HPDE6-E6E7 (cell line): ENCODE measurements at regions not wholly inside any gene's neighbourhood (a gene's known extent, or its start where the extent isn't known, plus 50 kb on each side); places are given as distances from the start of the nearest gene placed in this dataset.

Experiments used
- DNase-seq: peaks from one replicate; pipeline ENCODE4 v3.0.0; 2011; ENCODE audit warnings: missing footprints; ENCODE audit errors: extremely low spot score

DNA sequence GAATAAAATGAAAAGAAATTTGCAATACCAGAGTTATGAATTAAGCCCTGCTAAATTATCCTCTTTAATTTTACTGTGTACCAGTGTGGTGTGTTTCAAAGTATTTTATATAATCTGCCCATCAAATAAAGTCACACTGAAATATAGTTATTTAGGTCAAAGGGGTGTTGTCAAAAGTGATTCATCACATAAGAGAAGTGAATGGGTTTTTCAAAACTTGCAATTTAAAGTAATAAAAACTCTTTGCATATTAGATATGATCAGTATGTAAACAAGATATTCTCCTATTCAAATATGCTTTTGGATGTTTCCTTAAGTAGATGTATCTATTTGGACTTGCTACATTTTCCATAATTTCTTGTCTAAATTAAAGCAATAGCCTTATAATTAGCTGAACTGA lies 1183.0 kb upstream of the CDH18 start:
- DNase-seq, result no peak

DNA sequence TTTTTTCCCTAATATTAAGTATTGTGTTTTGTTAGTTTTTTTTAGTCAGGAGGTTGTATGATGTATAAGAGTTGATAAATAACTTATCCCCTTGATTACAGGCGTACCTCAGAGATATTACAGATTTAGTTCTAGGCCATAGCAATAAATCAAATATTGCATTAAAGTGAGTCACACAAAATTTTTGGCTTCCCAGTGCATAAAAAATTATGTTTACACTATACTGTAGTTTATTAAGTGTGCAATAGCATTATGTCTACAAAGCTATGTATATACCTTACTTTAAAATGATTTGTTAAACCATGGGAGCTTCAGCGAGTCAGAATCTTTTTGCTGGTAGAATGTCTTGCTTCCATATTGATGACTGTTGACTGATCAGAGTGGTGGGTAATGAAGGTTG lies 1180.6 kb upstream of the CDH18 start:
- DNase-seq, result no peak

DNA sequence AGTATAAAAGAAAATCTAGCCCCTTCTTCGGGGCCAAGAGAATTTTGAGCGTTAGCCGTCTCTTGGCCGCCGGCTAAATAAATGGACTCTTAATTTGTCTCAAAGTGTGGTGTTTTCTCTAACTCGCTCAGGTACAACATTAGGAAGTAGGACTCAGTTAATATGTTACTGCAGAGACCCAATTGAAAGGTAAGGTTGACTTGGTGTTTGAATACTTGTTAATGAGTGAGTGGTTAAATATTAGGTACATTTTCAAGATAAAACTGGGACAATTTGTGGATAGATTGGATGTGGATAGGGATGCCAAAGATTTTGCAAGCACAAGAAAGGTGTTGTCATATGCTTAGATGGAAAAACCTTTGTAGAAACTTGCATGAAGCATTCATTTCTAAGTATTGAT lies 1177.3 kb upstream of the CDH18 start:
- no peak for DNase-seq

DNA sequence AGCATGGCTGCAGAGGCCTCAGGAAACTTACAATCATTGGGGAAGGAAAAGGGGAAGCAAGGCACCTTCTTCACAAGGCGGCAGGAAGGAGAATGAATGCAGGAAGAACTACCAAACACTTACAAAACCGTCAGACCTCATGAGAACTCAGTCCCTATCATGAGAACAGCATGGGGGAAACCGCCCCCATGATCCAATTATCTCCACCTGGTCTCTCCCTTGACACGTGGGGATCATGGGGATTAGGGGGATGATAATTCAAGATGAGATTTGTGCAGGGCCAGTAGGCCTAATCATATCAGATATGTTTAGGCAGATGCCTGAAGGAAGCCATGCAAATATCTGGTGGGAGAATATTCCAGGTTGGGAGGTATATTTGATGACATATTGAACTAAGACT lies 1176.4 kb upstream of the CDH18 start:
- no peak for DNase-seq

DNA sequence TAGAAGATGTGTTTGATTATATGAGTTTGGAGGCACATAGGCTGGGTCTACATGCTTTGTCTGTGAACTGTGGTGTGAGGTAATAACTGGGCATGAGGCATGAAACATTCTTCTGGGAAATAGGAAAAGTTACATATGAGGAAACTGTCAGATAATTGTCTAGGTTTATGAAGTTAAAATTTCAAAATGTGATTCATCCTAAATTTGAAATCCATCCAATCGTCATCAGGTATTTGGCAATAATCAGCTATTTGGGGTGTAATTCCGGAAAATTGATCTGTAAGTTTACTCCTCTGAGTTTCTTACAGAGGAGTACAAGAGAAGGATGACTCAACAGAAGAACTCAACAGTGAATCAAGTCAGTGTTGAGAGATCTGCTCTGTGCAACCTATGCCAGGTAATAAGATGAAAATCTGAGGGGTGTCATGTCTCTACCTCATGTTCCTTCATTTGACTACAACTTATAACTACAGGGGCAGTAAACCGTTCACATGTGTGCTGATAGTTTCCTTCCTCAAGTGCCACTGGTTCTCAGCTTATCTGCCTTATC lies 1171.6 kb upstream of the CDH18 start:
- peak; percentile 9 for DNase-seq

DNA sequence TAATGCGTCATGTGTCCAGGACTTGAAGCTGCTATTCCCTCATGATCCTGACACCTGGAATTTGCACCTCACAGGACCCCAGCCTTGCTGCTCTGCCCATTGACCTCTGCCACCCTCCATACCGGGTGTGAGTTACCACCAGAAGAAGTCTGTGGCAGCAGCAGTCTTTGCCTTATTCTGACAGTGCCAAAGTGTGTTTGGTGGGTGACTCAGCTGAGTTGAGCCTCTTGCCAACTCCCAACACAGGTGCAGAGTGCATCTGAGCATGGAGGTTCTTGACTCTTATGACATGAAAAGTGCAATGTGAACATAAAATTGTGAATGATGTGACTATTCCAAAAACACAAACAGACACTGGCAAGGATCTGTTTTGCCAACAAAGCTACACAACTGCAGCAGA lies 1166.5 kb upstream of the CDH18 start:
- peak; percentile 3 for DNase-seq

DNA sequence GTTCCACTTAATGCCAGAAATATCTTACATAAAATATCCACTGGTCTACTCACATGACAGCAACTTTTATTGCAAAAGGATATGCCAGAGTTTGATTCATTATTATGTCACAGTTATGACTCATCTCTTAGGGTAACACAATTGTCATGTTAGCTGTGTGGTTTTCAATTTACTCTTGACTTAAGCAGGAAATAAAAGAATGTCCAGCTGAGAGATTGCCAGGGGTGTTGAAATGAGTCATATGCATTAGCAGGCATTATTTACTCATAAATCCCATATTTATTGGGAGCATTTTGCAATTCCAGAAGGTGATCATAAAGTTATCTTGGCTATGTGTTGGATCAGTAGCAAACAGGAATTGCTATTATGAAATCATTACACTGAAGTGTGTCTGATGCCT lies 1164.6 kb upstream of the CDH18 start:
- DNase-seq, result peak; percentile 71

DNA sequence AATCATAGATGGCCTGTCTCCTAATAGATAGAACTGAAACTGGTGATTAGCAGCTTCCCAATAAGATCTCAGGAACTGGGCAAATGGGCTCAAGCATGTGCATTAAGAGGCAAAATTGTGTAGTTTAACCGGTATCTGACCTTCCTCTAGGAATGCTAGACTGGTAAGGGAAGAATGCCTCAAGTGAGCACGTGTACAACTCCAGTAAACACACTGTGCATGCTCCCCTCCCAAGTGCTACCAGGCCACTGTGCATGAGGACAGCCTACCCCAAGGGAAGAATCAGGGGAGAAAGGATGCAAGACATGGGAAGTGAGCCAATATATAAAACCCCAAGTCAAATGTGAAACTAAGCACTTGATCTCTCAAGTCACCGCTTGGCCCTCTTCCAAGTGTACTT lies 1157.4 kb upstream of the CDH18 start:
- DNase-seq, result no peak

DNA sequence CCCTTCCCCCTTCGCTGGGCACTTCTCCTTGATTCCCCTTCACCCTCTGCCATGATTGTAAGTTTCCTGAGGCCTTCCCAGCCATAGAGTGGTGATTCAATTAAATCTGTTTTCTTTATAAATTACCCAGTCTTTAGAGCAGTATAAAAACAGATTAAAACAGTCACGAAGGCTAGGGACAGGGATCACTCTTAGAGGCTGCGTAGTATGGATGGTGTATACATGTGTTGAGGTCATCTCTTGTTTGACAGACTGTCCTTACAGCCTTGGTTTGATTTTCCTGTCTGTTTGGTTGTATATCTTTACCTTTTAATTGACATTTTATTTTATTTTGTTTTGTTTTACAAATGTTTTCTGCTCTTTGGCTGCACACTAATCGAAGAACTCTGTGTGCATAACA lies 1155.7 kb upstream of the CDH18 start:
- DNase-seq, result no peak

DNA sequence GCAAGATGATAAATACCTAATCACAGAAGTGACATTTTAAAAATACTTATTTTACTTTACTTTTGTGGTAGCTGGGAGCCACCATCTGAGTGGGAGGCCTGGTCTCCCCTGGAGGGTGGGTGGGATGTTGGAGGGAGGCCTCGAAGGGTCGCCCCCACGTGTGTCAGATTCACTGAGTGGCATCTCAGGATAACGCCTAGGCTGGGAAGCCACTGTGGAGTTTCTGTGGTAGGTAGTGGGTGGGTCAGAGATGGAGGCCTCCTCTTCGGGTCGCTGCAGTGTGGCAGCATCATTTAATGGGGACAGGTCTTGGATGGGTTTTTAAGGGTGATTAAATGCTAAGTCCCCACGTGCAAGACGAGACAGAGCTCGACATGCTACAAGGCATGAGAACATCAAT lies 1154.8 kb upstream of the CDH18 start:
- no peak for DNase-seq

DNA sequence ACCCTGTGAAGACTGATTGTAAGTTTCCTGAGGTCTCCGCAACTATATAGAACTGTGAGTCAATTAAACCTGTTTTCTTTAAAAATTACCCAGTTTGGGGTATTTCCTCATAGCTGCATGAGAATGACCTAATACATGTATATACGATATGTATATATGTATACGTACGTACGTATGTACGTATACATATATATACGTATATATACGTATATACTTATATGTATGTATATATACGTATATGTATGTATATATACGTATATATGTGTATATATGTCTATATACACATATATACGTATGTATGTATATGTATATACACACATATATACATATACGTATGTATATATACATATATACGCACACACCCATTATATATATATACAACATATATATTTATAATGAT lies 1153.0 kb upstream of the CDH18 start:
- DNase-seq, result no peak

DNA sequence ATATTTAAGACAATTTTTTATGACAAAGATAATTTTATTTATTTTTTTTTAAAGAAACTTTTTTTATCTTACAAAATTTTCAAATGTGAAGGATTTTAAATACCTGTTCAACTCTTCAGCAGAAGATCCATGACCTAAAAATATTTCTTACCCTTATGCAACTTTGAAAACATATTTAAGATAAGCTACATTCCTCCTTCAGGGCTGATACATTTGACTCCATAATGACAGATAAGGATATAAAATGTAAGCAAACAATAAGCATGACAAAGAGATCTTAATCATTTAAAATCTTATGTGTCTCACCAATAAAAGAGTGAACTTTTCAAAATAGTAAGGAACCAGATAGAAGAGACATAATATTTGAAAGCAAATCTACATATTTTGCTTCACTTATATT lies 1138.2 kb upstream of the CDH18 start:
- no peak for DNase-seq

DNA sequence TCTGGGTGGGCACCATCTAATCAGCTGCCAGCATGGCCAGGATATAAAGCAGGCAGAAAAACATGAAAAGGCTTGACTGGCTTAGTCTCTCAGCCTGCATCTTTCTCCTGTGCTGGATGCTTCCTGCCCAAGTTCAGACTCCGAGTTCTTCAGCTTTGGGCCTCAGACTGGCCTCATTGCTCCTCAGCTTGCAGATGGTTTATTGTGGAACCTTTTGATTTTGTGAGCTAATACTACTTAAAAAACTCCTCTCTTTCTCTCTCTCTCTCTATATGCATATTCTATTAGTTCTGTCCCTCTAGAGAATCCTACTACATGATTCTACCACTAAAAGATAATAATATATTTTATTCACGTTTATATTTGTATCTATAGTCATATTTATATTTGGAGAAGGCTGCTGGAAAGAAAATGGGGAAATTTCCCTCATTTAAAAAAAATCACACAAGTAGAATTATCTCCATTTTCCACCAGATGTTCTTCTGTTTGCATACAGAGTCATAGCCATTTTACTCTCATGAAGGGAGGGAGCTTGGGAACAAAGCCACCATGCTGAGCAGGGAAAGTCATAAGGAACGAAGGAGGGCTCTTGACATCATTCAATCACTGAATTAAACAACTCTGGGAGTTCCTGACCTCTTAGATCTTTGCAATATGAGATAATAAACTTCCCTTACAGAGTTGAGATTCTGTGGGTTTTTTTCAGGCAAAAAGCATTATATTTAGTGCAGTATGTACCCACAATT lies 1137.4 kb upstream of the CDH18 start:
- DNase-seq, result no peak

DNA sequence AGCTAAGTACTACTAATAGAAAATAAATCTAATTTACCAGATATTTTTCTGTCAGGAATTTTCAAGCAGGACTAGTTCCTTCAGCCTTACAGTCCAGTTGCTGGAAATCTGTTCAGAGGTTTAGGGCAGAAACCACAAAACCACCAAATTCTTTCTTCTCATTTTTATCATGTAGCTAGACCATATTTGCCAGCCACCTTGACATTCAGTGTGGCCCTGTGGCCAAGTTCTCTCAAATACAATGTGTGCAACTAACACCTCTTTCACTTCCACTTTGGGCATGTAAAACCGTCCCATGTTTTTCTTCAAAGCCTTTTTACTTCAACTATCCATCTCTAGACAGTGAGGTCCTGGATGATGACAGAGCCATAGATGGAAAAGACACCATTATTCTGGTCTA lies 1133.2 kb upstream of the CDH18 start:
- DNase-seq, result no peak

DNA sequence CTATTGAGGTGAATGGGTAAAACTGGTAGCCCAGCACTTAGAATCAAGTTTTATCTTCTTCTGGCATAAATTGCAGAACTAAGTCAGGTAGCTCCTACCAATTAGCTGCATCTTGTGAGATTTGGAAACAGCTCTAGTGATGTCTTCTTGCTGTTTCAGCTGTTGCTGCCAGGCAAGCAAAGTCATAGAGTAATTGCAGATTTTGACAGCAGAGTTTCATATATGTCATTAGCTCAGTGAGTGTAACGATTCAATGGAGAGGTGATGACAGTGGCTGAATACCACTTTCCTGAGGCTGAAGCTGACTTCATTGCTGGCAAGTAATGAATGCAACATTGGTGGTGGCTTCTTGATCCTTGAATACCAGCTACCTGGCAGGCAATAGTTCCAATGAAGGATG lies 1109.7 kb upstream of the CDH18 start:
- DNase-seq, result no peak

DNA sequence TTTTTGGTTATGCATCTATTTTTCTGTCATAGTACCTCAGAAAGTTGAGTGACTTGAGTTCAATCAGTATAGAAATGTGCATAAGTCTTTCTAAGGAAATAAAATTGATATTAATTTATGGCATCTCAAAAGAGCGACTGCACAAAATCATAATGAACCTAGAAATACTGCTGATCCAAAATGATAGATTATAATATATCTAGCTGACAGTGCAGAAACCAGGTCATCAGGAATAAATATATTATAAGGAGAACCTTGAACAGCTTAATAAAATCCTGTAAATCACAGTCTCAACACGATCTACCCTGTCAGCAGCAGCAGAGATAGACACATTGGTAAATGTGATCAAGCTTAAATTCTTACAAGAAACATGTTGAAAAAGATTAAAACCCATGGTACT lies 1106.6 kb upstream of the CDH18 start:
- DNase-seq, result no peak

DNA sequence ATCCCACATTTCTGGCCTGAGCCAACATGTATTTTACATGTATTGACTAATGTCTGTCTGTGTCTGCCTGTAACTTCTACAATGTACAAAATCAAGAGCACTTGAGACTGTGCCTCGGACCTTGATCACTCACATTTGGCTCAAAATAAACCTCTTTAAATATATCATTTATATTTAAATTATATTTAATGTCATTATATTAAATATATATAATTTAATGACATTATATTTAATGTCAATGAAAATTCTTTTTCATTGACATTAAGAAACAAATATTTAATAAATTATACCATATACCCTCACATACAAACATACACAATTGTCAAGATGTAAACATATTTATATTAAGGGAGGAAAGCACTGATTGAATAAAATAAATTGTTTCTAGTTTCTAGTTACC lies 1099.8 kb upstream of the CDH18 start:
- DNase-seq, result no peak

DNA sequence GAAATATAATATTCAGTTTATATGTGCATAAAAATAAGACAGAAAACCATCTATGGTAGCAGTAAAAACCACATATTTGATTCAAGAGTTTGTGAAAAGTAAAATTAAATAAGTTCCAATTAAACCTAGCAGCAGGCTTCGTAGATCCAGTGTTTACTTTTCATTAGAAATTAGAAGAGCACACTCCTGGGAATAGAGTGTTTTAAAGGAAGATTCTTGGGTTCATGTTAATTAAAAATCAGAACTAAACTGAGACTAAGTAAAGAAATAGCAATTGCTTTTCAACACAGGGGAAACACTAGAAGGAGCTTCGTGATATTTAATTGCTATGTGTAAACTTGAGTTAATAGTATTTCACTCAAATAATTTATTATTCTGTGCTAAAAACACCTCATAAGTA lies 1097.8 kb upstream of the CDH18 start:
- no peak for DNase-seq

DNA sequence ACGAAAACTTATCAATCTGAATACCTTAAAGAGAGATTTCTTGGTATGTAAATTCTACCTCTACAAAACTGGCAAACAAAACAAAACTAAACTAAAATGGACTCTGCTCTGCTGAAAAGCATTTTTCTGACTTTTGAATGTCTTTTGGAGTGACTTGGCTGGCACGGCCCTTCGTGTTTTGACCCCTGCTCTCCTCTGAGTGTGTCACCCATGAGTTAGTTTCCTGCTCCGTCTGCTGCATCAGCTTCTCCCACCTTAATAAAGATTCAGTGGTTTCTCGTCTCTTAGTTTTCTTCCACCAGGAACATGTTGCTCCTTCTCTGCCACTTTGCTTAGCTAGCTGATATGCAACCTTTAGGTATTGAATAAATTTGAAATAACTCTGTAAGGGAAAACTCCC lies 1084.0 kb upstream of the CDH18 start:
- no peak for DNase-seq

DNA sequence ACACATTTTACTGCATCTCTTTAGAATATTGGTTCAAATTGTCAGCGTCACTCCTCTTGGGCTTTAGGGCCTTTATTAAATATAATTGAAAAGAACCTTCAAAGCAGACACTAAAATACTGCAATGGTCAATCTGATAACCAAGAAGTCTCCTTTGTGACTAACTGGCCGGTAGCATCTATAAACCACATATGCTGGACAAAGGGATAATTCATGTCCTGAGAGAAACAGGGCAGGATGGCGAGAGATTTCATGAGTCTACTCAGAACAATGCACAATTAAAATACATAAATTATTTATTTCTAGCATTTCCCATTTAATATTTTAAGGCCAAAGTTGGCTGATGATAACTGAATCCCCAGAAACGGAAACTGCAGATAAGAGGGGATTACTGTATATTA lies 1083.4 kb upstream of the CDH18 start:
- no peak for DNase-seq

DNA sequence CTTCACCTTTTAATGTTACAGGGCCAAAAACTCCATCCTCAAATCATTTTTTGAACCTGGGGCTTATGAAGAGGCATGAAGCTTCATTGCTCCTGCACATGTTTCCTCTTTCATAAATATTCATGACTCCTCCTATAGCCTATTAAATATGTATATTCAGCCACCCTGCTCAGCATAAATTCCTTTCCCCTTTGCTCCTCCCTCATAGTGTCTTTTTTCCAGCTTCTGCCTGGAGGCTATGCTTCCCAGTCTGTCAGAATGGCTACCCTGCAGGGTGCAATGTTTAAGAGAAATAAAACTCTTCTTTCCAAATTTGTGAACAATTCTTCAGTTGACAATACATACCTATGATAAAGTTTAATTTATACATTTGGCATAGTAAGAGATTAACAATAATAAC lies 1082.9 kb upstream of the CDH18 start:
- no peak for DNase-seq

DNA sequence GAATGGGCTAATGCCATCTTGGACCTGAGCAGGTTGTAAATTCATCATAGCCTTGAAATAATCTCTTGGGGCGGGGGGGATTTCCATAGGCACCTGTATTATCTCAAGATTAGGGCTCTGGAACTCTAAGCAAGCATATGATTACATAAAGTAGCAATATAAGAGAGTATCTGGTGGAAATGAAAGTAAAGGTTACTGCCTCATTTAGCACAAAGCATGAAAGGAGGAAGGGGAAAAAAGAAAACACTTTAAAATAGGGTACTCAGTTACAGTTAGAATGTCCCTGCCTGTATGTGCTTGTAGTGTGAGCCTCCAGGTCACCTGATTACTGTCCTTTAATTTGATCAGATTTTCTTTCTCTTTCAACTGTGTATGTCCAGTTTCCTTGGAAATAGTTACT lies 1079.7 kb upstream of the CDH18 start:
- no peak for DNase-seq

DNA sequence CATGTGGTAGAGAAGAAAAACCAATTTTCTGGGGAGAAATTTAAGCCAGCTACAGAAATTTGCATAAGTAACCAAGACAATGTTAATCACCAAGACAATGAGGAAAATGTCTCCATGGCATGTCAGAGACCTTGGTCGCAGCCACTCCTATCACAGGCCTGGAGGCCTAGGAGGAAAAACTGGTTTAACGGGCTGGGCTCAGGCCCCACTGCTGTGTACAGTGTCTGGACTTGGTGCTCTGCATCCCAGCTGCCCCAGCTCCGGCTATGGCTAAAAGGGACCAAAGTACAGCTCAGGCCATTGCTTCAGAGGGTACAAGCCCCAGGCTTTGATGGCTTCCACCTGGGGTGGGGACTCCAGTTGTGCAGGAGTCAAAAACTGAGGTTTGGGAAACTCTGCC lies 1075.1 kb upstream of the CDH18 start:
- no peak for DNase-seq

DNA sequence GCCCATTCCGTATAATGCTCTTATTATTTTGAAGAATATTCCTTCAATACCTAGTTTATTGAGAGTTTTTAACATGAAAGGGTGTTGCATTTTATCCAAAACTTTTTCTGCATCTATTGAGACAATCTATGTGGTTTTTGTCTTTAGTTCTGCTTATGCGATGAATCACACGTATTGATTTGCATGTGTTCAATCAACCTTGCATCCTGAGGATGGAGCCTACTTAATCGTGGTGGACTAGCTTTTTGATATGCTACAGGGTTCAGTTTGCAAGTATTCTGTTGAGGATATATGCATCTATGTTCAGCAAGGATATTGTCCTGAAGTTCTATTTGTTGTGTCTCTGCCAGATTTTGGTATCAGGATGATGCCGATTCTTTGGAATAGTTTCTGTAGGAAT lies 1070.3 kb upstream of the CDH18 start:
- no peak for DNase-seq
